Liver (tissue), 8 donors: ENCODE measurements at regions not wholly inside any gene's neighbourhood (a gene's known extent, or its start where the extent isn't known, plus 50 kb on each side); places are given as distances from the start of the nearest gene placed in this dataset.
A peak's percentile ranks its signal among the peaks of the same experiment; 100 is the strongest.

Experiments
- DNase-seq: peaks from one replicate; pipeline ENCODE4 v3.0.0-alpha.2; 2017; ENCODE audit warnings: low spot score
- H3K27ac ChIP-seq, 2 donors: one replicate each; pipeline ENCODE4 v1.7.0; 2013; ENCODE audit warnings: inconsistent platforms in 2 of 2, low read length in 2 of 2, control low read depth in 1 of 2, low read depth in 1 of 2, mild to moderate bottlenecking in 1 of 2
- H3K27me3 ChIP-seq, 4 donors: one replicate each; pipeline versions ENCODE4 v1.6.1 to v1.7.0; 2013; ENCODE audit warnings: low read length in 3 of 4, inconsistent platforms in 1 of 4, mild to moderate bottlenecking in 1 of 4, moderate library complexity in 1 of 4; ENCODE audit not compliant: control insufficient read depth in 4 of 4, insufficient read depth in 4 of 4
- H3K36me3 ChIP-seq, 4 donors: one replicate each; pipeline versions ENCODE4 v1.6.1 to v1.7.0; 2013; ENCODE audit warnings: low read length in 3 of 4, mild to moderate bottlenecking in 3 of 4, low read depth in 1 of 4, moderate library complexity in 1 of 4; ENCODE audit not compliant: control insufficient read depth in 4 of 4, insufficient read depth in 3 of 4
- H3K4me1 ChIP-seq, 4 donors: one replicate each; pipeline versions ENCODE4 v1.6.1 to v1.7.0; 2013; ENCODE audit warnings: low read length in 3 of 4, mild to moderate bottlenecking in 3 of 4, moderate library complexity in 1 of 4; ENCODE audit not compliant: control insufficient read depth in 4 of 4, insufficient read depth in 4 of 4
- H3K4me3 ChIP-seq, 3 donors: one replicate each; pipeline versions ENCODE4 v1.6.1 to v1.7.0; 2013; ENCODE audit warnings: low read length in 3 of 3, control low read depth in 1 of 3, low read depth in 1 of 3, mild to moderate bottlenecking in 1 of 3
- H3K9ac ChIP-seq, 2 donors: one replicate each; pipeline ENCODE4 v1.7.0; 2013; ENCODE audit warnings: low read length in 2 of 2, mild to moderate bottlenecking in 2 of 2, moderate library complexity in 2 of 2, control low read depth in 1 of 2, low read depth in 1 of 2
- H3K9me3 ChIP-seq, 4 donors: one replicate each; pipeline versions ENCODE4 v1.6.1 to v1.7.0; 2013; ENCODE audit warnings: low read length in 3 of 4; ENCODE audit not compliant: control insufficient read depth in 4 of 4
- CTCF ChIP-seq: fragments of 150-350 bp; IDR thresholded peaks from 2 replicates; pipeline ENCODE4 v1.5.1; 2017; ENCODE audit warnings: improper control_type of control experiment, low read depth, low read length; ENCODE audit not compliant: missing input control
- FOXA1 ChIP-seq: IDR thresholded peaks from 2 replicates; pipeline ENCODE4 v1.6.1; 2016; ENCODE audit warnings: antibody characterized with exemption
- FOXA2 ChIP-seq: IDR thresholded peaks from 2 replicates; pipeline ENCODE4 v1.6.1; 2016; ENCODE audit warnings: antibody characterized with exemption
- HNF4A ChIP-seq, 2 donors: conservative IDR thresholded peaks; 2 replicates each; pipeline ENCODE4 v1.6.1; 2016; ENCODE audit warnings: antibody characterized with exemption in 2 of 2, mild to moderate bottlenecking in 2 of 2
- JUND ChIP-seq, 2 donors: IDR thresholded peaks; 2 replicates each; pipeline ENCODE4 v1.6.1; 2016; ENCODE audit warnings: antibody characterized with exemption in 2 of 2
- NR2F2 ChIP-seq: IDR thresholded peaks from 2 replicates; pipeline ENCODE4 v1.6.1; 2016; ENCODE audit warnings: antibody characterized with exemption
- RAD21 ChIP-seq, 2 donors: IDR thresholded peaks; 2 replicates each; pipeline ENCODE4 v1.6.1; 2016; ENCODE audit warnings: antibody characterized with exemption in 2 of 2, mild to moderate bottlenecking in 2 of 2
- REST ChIP-seq: IDR thresholded peaks from 2 replicates; pipeline ENCODE4 v1.6.1; 2016; ENCODE audit warnings: antibody characterized with exemption, mild to moderate bottlenecking
- RXRA ChIP-seq, 2 donors: IDR thresholded peaks; 2 replicates each; pipeline ENCODE4 v1.6.1; 2017 to 2018; ENCODE audit warnings: antibody characterized with exemption in 2 of 2, mild to moderate bottlenecking in 1 of 2
- YY1 ChIP-seq: IDR thresholded peaks from 2 replicates; pipeline ENCODE4 v1.6.1; 2016; ENCODE audit warnings: antibody characterized with exemption, mild to moderate bottlenecking
- WGBS: extraction: QIAGEN DNeasy Blood & Tissue Kit; methylation state at CpG from one replicate; pipeline ENCODE4 v1.1.7; 2013; 5-methylcytosine and 5-hydroxymethylcytosine counted together
- donor health status: healthy.
- donor health status: healthy.
- donor health status: healthy.
- donor health status: healthy.
- donor health status: healthy.

- Histone ChIP-seq H3K9ac (no peak overlapping the region), H3K4me1 (peaks cover 14 to 34% (median 24%) of the 10 kb centered on the region in 4 donors), H3K27me3 (no peaks in the 10 kb centered on the region), H3K27ac (peak overlapping the region; percentile 27 to 43), H3K36me3 (no peaks in the 10 kb centered on the region), H3K9me3 (no peaks in the 10 kb centered on the region), H3K4me3 (no peak overlapping the region)
- peak; percentile 87 for DNase-seq
- TF ChIP-seq HNF4A (conservative IDR thresholded peaks at IDR 0.05) (peak in 1 of 2 donors; percentile 5), RXRA (IDR thresholded peaks at IDR 0.05) (peak in 1 of 2 donors; percentile 26), CTCF (peak; percentile 85), RAD21 (IDR thresholded peaks at IDR 0.05) (peak; percentile 89 to 93), FOXA1 (no peak)
- 25% methylated on average over 17 of the region's 17 CpGs for WGBS
These were observed 53.5 kb upstream of the LCTL start for GRCh38 chr15:66619152-66619903.

GRCh38 chr15:66620341-66620740, 54.5 kb upstream of the LCTL start:
- 81% methylated on average over 3 of the region's 3 CpGs for WGBS
- no peak for DNase-seq
- H3K4me1 ChIP-seq: peaks cover 14 to 31% (median 24%) of the 10 kb centered on the region in 4 donors
- no peak overlapping the region for H3K27ac ChIP-seq
- no peak overlapping the region for H3K4me3 ChIP-seq
- H3K36me3 ChIP-seq: no peaks in the 10 kb centered on the region
- no peak overlapping the region for H3K9ac ChIP-seq
- no peaks in the 10 kb centered on the region for H3K9me3 ChIP-seq
- TF ChIP-seq NR2F2: no peak
- TF ChIP-seq YY1: no peak
- no peak for TF ChIP-seq RAD21 (IDR thresholded peaks at IDR 0.05)
- no peak for TF ChIP-seq FOXA2
- no peak for TF ChIP-seq JUND (IDR thresholded peaks at IDR 0.05)
- no peak for TF ChIP-seq REST
- no peak for TF ChIP-seq CTCF
- no peak for TF ChIP-seq HNF4A (conservative IDR thresholded peaks at IDR 0.05)
- H3K27me3 ChIP-seq: no peaks in the 10 kb centered on the region
